ENCODE measurements at regions not wholly inside any gene's neighbourhood (a gene's known extent, or its start where the extent isn't known, plus 50 kb on each side); places are given as distances from the start of the nearest gene placed in this dataset.

DNA sequence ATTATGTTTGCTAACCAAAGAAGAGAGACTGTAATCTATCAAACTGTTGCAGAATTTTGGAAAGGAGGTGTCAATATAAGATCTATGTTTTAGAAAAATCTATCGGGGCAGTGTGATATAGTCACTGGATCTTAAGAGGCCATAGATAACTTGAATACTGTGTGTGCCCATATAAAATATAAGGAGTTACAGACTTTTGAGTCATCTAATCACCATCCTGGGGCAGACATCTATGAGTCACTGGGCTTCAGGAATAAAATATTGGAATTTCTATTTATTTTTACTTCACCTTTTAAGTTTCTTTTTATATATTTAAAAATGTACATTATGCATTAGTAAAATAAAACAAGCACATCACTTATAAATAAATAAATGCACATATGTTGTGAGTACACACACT lies 509.3 kb upstream of the MAN1A1 start:
- TF ChIP-seq, protein P1, sequence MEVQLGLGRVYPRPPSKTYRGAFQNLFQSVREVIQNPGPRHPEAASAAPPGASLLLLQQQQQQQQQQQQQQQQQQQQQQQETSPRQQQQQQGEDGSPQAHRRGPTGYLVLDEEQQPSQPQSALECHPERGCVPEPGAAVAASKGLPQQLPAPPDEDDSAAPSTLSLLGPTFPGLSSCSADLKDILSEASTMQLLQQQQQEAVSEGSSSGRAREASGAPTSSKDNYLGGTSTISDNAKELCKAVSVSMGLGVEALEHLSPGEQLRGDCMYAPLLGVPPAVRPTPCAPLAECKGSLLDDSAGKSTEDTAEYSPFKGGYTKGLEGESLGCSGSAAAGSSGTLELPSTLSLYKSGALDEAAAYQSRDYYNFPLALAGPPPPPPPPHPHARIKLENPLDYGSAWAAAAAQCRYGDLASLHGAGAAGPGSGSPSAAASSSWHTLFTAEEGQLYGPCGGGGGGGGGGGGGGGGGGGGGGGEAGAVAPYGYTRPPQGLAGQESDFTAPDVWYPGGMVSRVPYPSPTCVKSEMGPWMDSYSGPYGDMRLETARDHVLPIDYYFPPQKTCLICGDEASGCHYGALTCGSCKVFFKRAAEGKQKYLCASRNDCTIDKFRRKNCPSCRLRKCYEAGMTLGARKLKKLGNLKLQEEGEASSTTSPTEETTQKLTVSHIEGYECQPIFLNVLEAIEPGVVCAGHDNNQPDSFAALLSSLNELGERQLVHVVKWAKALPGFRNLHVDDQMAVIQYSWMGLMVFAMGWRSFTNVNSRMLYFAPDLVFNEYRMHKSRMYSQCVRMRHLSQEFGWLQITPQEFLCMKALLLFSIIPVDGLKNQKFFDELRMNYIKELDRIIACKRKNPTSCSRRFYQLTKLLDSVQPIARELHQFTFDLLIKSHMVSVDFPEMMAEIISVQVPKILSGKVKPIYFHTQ (CRISPR knock-in tag; IDR thresholded peaks at IDR 0.05) = no peak
- TF ChIP-seq, protein P2, sequence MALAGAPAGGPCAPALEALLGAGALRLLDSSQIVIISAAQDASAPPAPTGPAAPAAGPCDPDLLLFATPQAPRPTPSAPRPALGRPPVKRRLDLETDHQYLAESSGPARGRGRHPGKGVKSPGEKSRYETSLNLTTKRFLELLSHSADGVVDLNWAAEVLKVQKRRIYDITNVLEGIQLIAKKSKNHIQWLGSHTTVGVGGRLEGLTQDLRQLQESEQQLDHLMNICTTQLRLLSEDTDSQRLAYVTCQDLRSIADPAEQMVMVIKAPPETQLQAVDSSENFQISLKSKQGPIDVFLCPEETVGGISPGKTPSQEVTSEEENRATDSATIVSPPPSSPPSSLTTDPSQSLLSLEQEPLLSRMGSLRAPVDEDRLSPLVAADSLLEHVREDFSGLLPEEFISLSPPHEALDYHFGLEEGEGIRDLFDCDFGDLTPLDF (CRISPR knock-in tag; IDR thresholded peaks at IDR 0.05) = no peak
- TF ChIP-seq FOXJ3 (CRISPR knock-in tag; IDR thresholded peaks at IDR 0.05; ENCODE audit: borderline replicate concordance) (no peak), FOXP1 (CRISPR knock-in tag; IDR thresholded peaks at IDR 0.05; ENCODE audit: borderline replicate concordance) (no peak), TEAD4 (CRISPR knock-in tag; IDR thresholded peaks at IDR 0.05) (no peak), ATF1 (CRISPR knock-in tag; IDR thresholded peaks at IDR 0.05) (no peak), ZNF138 (CRISPR knock-in tag; conservative IDR thresholded peaks at IDR 0.05) (no peak), ZNF232 (CRISPR knock-in tag; IDR thresholded peaks at IDR 0.05) (no peak)
- Mint-ChIP-seq H3K27ac (no peak overlapping the region), H3K27me3 (ENCODE audit: low read depth) (no peaks in the 10 kb centered on the region; the same call in 1 of the 2 replicates), H3K36me3 (no peaks in the 10 kb centered on the region), H3K4me1 (peaks cover 13% of the 10 kb centered on the region), H3K9me3 (peaks cover 5% of the 10 kb centered on the region; the same call in 1 of the 2 replicates), H3K4me3 (no peak overlapping the region)
- no peak for ATAC-seq
- CTCF ChIA-PET = no interaction called here
- DNase-seq (ENCODE audit: low spot score) = no peak
- POLR2A ChIA-PET = no interaction called here

DNA sequence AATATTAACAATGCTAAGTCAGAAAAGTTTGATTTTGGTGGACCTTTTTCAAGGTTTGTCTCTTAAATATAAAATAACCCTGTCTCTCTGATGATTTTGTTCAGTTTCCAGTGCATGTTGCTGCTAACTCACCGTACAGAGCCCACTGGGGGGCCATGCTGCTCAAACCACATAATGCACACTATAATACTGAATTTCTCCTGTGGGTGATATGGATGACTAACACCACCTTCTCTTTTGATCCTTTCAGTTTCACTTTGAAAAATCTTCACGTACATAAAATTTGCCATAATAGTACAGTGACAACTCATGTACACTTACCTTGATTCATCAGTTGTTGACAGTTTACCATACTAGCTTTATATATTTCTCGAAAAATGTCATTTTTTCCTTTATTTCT lies 506.6 kb upstream of the MAN1A1 start:
- DNase-seq (ENCODE audit: low spot score) (no peak), ATAC-seq (no peak)
- peaks cover 5% of the 10 kb centered on the region for H3K4me1 Mint-ChIP-seq
- TF ChIP-seq ZNF423 (CRISPR knock-in tag; IDR thresholded peaks at IDR 0.05) (no peak), JUN (CRISPR knock-in tag; IDR thresholded peaks at IDR 0.05) (no peak), MXD4 (CRISPR knock-in tag; IDR thresholded peaks at IDR 0.05; ENCODE audit: borderline replicate concordance) (no peak), ZNF138 (CRISPR knock-in tag; conservative IDR thresholded peaks at IDR 0.05) (no peak), GABPB1 (CRISPR knock-in tag; IDR thresholded peaks at IDR 0.05) (no peak), ESRRA (CRISPR knock-in tag; IDR thresholded peaks at IDR 0.05; ENCODE audit: borderline replicate concordance) (no peak), ZNF121 (CRISPR knock-in tag; IDR thresholded peaks at IDR 0.05) (no peak)
- TF ChIP-seq, protein P1 (CRISPR knock-in tag; IDR thresholded peaks at IDR 0.05) = no peak
- TF ChIP-seq, protein P3, sequence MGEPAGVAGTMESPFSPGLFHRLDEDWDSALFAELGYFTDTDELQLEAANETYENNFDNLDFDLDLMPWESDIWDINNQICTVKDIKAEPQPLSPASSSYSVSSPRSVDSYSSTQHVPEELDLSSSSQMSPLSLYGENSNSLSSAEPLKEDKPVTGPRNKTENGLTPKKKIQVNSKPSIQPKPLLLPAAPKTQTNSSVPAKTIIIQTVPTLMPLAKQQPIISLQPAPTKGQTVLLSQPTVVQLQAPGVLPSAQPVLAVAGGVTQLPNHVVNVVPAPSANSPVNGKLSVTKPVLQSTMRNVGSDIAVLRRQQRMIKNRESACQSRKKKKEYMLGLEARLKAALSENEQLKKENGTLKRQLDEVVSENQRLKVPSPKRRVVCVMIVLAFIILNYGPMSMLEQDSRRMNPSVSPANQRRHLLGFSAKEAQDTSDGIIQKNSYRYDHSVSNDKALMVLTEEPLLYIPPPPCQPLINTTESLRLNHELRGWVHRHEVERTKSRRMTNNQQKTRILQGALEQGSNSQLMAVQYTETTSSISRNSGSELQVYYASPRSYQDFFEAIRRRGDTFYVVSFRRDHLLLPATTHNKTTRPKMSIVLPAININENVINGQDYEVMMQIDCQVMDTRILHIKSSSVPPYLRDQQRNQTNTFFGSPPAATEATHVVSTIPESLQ (CRISPR knock-in tag; IDR thresholded peaks at IDR 0.05) = no peak
- TF ChIP-seq, protein P4, sequence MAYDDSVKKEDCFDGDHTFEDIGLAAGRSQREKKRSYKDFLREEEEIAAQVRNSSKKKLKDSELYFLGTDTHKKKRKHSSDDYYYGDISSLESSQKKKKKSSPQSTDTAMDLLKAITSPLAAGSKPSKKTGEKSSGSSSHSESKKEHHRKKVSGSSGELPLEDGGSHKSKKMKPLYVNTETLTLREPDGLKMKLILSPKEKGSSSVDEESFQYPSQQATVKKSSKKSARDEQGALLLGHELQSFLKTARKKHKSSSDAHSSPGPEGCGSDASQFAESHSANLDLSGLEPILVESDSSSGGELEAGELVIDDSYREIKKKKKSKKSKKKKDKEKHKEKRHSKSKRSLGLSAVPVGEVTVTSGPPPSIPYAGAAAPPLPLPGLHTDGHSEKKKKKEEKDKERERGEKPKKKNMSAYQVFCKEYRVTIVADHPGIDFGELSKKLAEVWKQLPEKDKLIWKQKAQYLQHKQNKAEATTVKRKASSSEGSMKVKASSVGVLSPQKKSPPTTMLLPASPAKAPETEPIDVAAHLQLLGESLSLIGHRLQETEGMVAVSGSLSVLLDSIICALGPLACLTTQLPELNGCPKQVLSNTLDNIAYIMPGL (CRISPR knock-in tag; IDR thresholded peaks at IDR 0.05) = no peak
- TF ChIP-seq, protein P5, sequence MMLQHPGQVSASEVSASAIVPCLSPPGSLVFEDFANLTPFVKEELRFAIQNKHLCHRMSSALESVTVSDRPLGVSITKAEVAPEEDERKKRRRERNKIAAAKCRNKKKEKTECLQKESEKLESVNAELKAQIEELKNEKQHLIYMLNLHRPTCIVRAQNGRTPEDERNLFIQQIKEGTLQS (CRISPR knock-in tag; conservative IDR thresholded peaks at IDR 0.05) = no peak
- TF ChIP-seq, protein P6, sequence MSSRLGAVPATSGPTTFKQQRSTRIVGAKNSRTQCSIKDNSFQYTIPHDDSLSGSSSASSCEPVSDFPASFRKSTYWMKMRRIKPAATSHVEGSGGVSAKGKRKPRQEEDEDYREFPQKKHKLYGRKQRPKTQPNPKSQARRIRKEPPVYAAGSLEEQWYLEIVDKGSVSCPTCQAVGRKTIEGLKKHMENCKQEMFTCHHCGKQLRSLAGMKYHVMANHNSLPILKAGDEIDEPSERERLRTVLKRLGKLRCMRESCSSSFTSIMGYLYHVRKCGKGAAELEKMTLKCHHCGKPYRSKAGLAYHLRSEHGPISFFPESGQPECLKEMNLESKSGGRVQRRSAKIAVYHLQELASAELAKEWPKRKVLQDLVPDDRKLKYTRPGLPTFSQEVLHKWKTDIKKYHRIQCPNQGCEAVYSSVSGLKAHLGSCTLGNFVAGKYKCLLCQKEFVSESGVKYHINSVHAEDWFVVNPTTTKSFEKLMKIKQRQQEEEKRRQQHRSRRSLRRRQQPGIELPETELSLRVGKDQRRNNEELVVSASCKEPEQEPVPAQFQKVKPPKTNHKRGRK (CRISPR knock-in tag; IDR thresholded peaks at IDR 0.05; ENCODE audit: borderline replicate concordance) = no peak
- TF ChIP-seq, protein P7, sequence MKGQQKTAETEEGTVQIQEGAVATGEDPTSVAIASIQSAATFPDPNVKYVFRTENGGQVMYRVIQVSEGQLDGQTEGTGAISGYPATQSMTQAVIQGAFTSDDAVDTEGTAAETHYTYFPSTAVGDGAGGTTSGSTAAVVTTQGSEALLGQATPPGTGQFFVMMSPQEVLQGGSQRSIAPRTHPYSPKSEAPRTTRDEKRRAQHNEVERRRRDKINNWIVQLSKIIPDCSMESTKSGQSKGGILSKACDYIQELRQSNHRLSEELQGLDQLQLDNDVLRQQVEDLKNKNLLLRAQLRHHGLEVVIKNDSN (CRISPR knock-in tag; IDR thresholded peaks at IDR 0.05) = no peak
- no peak overlapping the region for H3K4me3 Mint-ChIP-seq
- H3K36me3 Mint-ChIP-seq = no peaks in the 10 kb centered on the region
- POLR2A ChIA-PET = no interaction called here
- H3K27me3 Mint-ChIP-seq (ENCODE audit: low read depth) = no peaks in the 10 kb centered on the region; the same call in 1 of the 2 replicates
- CTCF ChIA-PET = no interaction called here
- peaks cover 5% of the 10 kb centered on the region; the same call in 1 of the 2 replicates for H3K9me3 Mint-ChIP-seq
- no peak overlapping the region for H3K27ac Mint-ChIP-seq
